Activated CD4-positive, alpha-beta memory T cell treated with anti-CD3 and anti-CD28 coated beads for 36 hours (primary cell): ENCODE measurements at regions not wholly inside any gene's neighbourhood (a gene's known extent, or its start where the extent isn't known, plus 50 kb on each side); places are given as distances from the start of the nearest gene placed in this dataset.

ENCODE experiments used
- CTCF ChIA-PET: fragments of 350-600 bp; sonication (Branson Sonifier 250); formaldehyde crosslinking; loops from one replicate; lab custom pipeline; 2021; ENCODE audit warnings: antibody characterized with exemption, inconsistent platforms; lab: Charles Lee
- POLR2A ChIA-PET: fragments of 350-600 bp; sonication (Branson Sonifier 250); formaldehyde crosslinking; loops from one replicate; lab custom pipeline; 2021; ENCODE audit warnings: antibody characterized with exemption; lab: Charles Lee
- DNase-seq: peaks from one replicate; pipeline ENCODE4 v3.0.0-alpha.2; 2020
- H3K27ac Mint-ChIP-seq: one replicate; pipeline ENCODE4 v1.8.0; 2021; ENCODE audit warnings: mixed read lengths
- H3K27me3 Mint-ChIP-seq: one replicate; pipeline ENCODE4 v1.8.0; 2021; ENCODE audit warnings: mixed read lengths
- H3K36me3 Mint-ChIP-seq: one replicate; pipeline ENCODE4 v1.8.0; 2021; ENCODE audit warnings: mixed read lengths
- H3K4me1 Mint-ChIP-seq: one replicate; pipeline ENCODE4 v1.8.0; 2021; ENCODE audit warnings: low read depth, mixed read lengths
- H3K4me3 Mint-ChIP-seq: one replicate; pipeline ENCODE4 v1.8.0; 2021; ENCODE audit warnings: mild to moderate bottlenecking, mixed read lengths
- H3K9me3 Mint-ChIP-seq: one replicate; pipeline ENCODE4 v1.8.0; 2021; ENCODE audit warnings: mixed read lengths
- intact Hi-C: fragments of 100-400 bp; cut with micrococcal nuclease; formaldehyde crosslinking; loops from one replicate; pipeline ENCODE4 v1.15.1; 2023

- no peak for DNase-seq
- no peaks in the 10 kb centered on the region for H3K27me3 Mint-ChIP-seq
- ChIA-PET POLR2A (interaction anchor here (0.7 kb wide), 1 partner anchor 28 kb away, joined by 3 read pairs; no protein-coding TSS in a partner anchor), CTCF (no interaction called here)
- intact Hi-C loops: no loop called here
- H3K9me3 Mint-ChIP-seq: peaks cover 37% of the 10 kb centered on the region
- H3K27ac Mint-ChIP-seq: no peak overlapping the region
- no peak overlapping the region for H3K4me3 Mint-ChIP-seq
- no peaks in the 10 kb centered on the region for H3K4me1 Mint-ChIP-seq
- H3K36me3 Mint-ChIP-seq: no peaks in the 10 kb centered on the region
Measured at GRCh38 chr15:27638958-27639357, 460.2 kb downstream of the OCA2 start.

- H3K36me3 Mint-ChIP-seq: no peaks in the 10 kb centered on the region
- no peak for DNase-seq
- no peak overlapping the region for H3K4me3 Mint-ChIP-seq
- H3K27me3 Mint-ChIP-seq: no peaks in the 10 kb centered on the region
- ChIA-PET CTCF (no interaction called here), POLR2A (no interaction called here)
- intact Hi-C loops: no loop called here
- H3K9me3 Mint-ChIP-seq: peaks cover 18% of the 10 kb centered on the region
- no peak overlapping the region for H3K27ac Mint-ChIP-seq
- H3K4me1 Mint-ChIP-seq: no peaks in the 10 kb centered on the region
Measured at GRCh38 chr15:27635916-27636315, 463.2 kb downstream of the OCA2 start.

- ChIA-PET CTCF (no interaction called here), POLR2A (no interaction called here)
- peaks cover 2% of the 10 kb centered on the region for H3K36me3 Mint-ChIP-seq
- H3K9me3 Mint-ChIP-seq: peaks cover 37% of the 10 kb centered on the region
- H3K4me1 Mint-ChIP-seq: no peaks in the 10 kb centered on the region
- DNase-seq: no peak
- no peaks in the 10 kb centered on the region for H3K27me3 Mint-ChIP-seq
- intact Hi-C loops: no loop called here
- H3K4me3 Mint-ChIP-seq: no peak overlapping the region
- no peak overlapping the region for H3K27ac Mint-ChIP-seq
Measured at GRCh38 chr15:27628486-27628885, 470.6 kb downstream of the OCA2 start.

GRCh38 chr15:27627623-27628022, 471.5 kb downstream of the OCA2 start:
- Mint-ChIP-seq H3K4me1 (no peaks in the 10 kb centered on the region), H3K27ac (no peak overlapping the region), H3K4me3 (no peak overlapping the region), H3K27me3 (no peaks in the 10 kb centered on the region), H3K9me3 (peaks cover 37% of the 10 kb centered on the region), H3K36me3 (peaks cover 2% of the 10 kb centered on the region)
- POLR2A ChIA-PET: no interaction called here
- CTCF ChIA-PET: interaction anchor here (0.7 kb wide), 1 partner anchor 10 kb away, joined by 3 read pairs; no protein-coding TSS in a partner anchor
- no peak for DNase-seq
- intact Hi-C loops: no loop called here

- Mint-ChIP-seq H3K27me3 (no peaks in the 10 kb centered on the region), H3K9me3 (peaks cover 22% of the 10 kb centered on the region), H3K36me3 (peaks cover 2% of the 10 kb centered on the region), H3K27ac (no peak overlapping the region), H3K4me3 (no peak overlapping the region), H3K4me1 (no peaks in the 10 kb centered on the region)
- CTCF ChIA-PET: interaction anchor here (0.6 kb wide), 1 partner anchor 13 kb away, joined by 3 read pairs; no protein-coding TSS in a partner anchor
- no peak for DNase-seq
- intact Hi-C loops: no loop called here
- POLR2A ChIA-PET: no interaction called here
Measured at GRCh38 chr15:27623560-27624305, 475.4 kb downstream of the OCA2 start.

GRCh38 chr15:27623149-27623548, 476.0 kb downstream of the OCA2 start:
- H3K27me3 Mint-ChIP-seq: no peaks in the 10 kb centered on the region
- DNase-seq: no peak
- H3K4me3 Mint-ChIP-seq: no peak overlapping the region
- ChIA-PET CTCF (no interaction called here), POLR2A (no interaction called here)
- intact Hi-C loops: no loop called here
- peaks cover 18% of the 10 kb centered on the region for H3K9me3 Mint-ChIP-seq
- H3K27ac Mint-ChIP-seq: no peak overlapping the region
- no peaks in the 10 kb centered on the region for H3K4me1 Mint-ChIP-seq
- H3K36me3 Mint-ChIP-seq: peaks cover 2% of the 10 kb centered on the region

- no peak for DNase-seq
- Mint-ChIP-seq H3K4me1 (no peaks in the 10 kb centered on the region), H3K9me3 (peaks cover 11% of the 10 kb centered on the region), H3K36me3 (peaks cover 2% of the 10 kb centered on the region), H3K27me3 (no peaks in the 10 kb centered on the region), H3K4me3 (no peak overlapping the region), H3K27ac (no peak overlapping the region)
- intact Hi-C loops: no loop called here
- POLR2A ChIA-PET: no interaction called here
- CTCF ChIA-PET: no interaction called here
Measured at GRCh38 chr15:27622371-27622770, 476.7 kb downstream of the OCA2 start.

GRCh38 chr15:27619204-27619603, 479.9 kb downstream of the OCA2 start:
- Mint-ChIP-seq H3K27ac (no peak overlapping the region), H3K27me3 (no peaks in the 10 kb centered on the region), H3K4me3 (no peak overlapping the region), H3K4me1 (no peaks in the 10 kb centered on the region), H3K36me3 (no peaks in the 10 kb centered on the region), H3K9me3 (no peaks in the 10 kb centered on the region)
- CTCF ChIA-PET: no interaction called here
- POLR2A ChIA-PET: no interaction called here
- intact Hi-C loops: no loop called here
- DNase-seq: no peak

GRCh38 chr15:27617013-27617412, 482.1 kb downstream of the OCA2 start:
- Mint-ChIP-seq H3K27me3 (no peaks in the 10 kb centered on the region), H3K36me3 (no peaks in the 10 kb centered on the region), H3K27ac (no peak overlapping the region), H3K4me3 (no peak overlapping the region), H3K9me3 (no peaks in the 10 kb centered on the region), H3K4me1 (no peaks in the 10 kb centered on the region)
- no peak for DNase-seq
- intact Hi-C loops: no loop called here
- ChIA-PET CTCF (no interaction called here), POLR2A (no interaction called here)

- Mint-ChIP-seq H3K4me3 (no peak overlapping the region), H3K27me3 (no peaks in the 10 kb centered on the region), H3K27ac (no peak overlapping the region), H3K36me3 (no peaks in the 10 kb centered on the region), H3K4me1 (no peaks in the 10 kb centered on the region), H3K9me3 (peaks cover 8% of the 10 kb centered on the region)
- CTCF ChIA-PET: no interaction called here
- intact Hi-C loops: no loop called here
- POLR2A ChIA-PET: no interaction called here
- no peak for DNase-seq
Measured at GRCh38 chr15:27608248-27608647, 490.9 kb downstream of the OCA2 start.

- Mint-ChIP-seq H3K4me3 (no peak overlapping the region), H3K36me3 (no peaks in the 10 kb centered on the region), H3K9me3 (peaks cover 8% of the 10 kb centered on the region), H3K4me1 (no peaks in the 10 kb centered on the region), H3K27ac (no peak overlapping the region), H3K27me3 (no peaks in the 10 kb centered on the region)
- CTCF ChIA-PET: no interaction called here
- POLR2A ChIA-PET: no interaction called here
- DNase-seq: no peak
- intact Hi-C loops: no loop called here
Measured at GRCh38 chr15:27601239-27601960, 497.7 kb downstream of the OCA2 start.

GRCh38 chr15:27599034-27599433, 500.1 kb downstream of the OCA2 start:
- Mint-ChIP-seq H3K36me3 (no peaks in the 10 kb centered on the region), H3K4me3 (no peak overlapping the region), H3K4me1 (no peaks in the 10 kb centered on the region), H3K9me3 (peaks cover 8% of the 10 kb centered on the region), H3K27me3 (no peaks in the 10 kb centered on the region), H3K27ac (no peak overlapping the region)
- ChIA-PET POLR2A (no interaction called here), CTCF (interaction anchor here (0.7 kb wide), 1 partner anchor 520 kb away, joined by 3 read pairs; no protein-coding TSS in a partner anchor)
- DNase-seq: no peak
- intact Hi-C loops: no loop called here
